Neutrophil (primary cell): ENCODE measurements at regions not wholly inside any gene's neighbourhood (a gene's known extent, or its start where the extent isn't known, plus 50 kb on each side); places are given as distances from the start of the nearest gene placed in this dataset.

Source experiments
- H3K27ac ChIP-seq: fragments of 200-600 bp; sonication (generic); 2 replicates; pipeline ENCODE4 v1.5.1; 2016; ENCODE audit warnings: mild to moderate bottlenecking, moderate library complexity
- H3K27me3 ChIP-seq: fragments of 200-600 bp; sonication (generic); 2 replicates; pipeline ENCODE4 v1.6.0; 2016; ENCODE audit warnings: mild to moderate bottlenecking
- H3K36me3 ChIP-seq: fragments of 200-600 bp; sonication (generic); 2 replicates; pipeline ENCODE4 v1.5.1; 2017
- H3K4me1 ChIP-seq, 2 experiments: fragments of 200-600 bp in 1 of 2; sonication (generic) in 1 of 2; 1 replicate in 1 of 2; 2 replicates in 1 of 2; pipeline versions ENCODE4 v1.5.1 to v1.6.1; 2013 to 2016; ENCODE audit warnings: low read depth in 1 of 2, low read length in 1 of 2, mild to moderate bottlenecking in 1 of 2, moderate library complexity in 1 of 2; ENCODE audit not compliant: control insufficient read depth in 1 of 2, insufficient read depth in 1 of 2
- H3K4me3 ChIP-seq, 2 experiments: fragments of 200-600 bp in 1 of 2; sonication (generic) in 1 of 2; 1 replicate in 1 of 2; 2 replicates in 1 of 2; pipeline ENCODE4 v1.5.1; 2013 to 2016; ENCODE audit warnings: low read depth in 1 of 2, low read length in 1 of 2, mild to moderate bottlenecking in 1 of 2, moderate library complexity in 1 of 2
- H3K9me3 ChIP-seq: fragments of 200-600 bp; sonication (generic); 2 replicates; pipeline ENCODE4 v1.5.1; 2016
- CTCF ChIP-seq: fragments of 200-600 bp; sonication (generic); IDR thresholded peaks from 2 replicates; pipeline ENCODE4 v1.5.1; 2016; ENCODE audit warnings: antibody characterized with exemption

GRCh38 chr15:69660658-69661405 lies 208.2 kb downstream of the RPLP1 start:
- no peak for TF ChIP-seq CTCF
- H3K4me3 ChIP-seq, result peak overlapping the region; percentile 9 to 47
- H3K27me3 ChIP-seq, result peaks cover 35% of the 10 kb centered on the region
- H3K9me3 ChIP-seq, result no peaks in the 10 kb centered on the region
- peaks cover 23 to 25% of the 10 kb centered on the region in 2 experiments for H3K4me1 ChIP-seq
- no peaks in the 10 kb centered on the region for H3K36me3 ChIP-seq
- peak overlapping the region; percentile 74 for H3K27ac ChIP-seq

DNA sequence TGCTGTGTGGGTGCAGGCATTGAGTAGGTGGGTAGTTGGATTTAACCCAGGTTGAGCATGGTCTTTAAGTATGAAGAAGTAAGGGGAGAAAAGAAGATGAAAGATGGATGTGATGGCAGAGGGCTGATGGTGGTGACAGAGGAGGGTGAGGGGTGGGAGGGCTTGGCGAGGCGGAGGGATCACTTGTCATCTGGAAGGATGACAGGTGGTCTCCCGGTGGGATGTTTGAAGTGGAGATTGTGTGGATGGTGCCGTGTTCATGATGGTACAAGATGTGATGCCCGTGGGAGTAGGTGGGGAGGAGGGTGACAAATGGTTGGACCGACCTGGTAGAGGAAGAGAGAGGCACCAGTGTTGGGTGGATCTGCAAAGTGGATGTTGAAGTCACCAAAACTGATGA lies 208.8 kb downstream of the RPLP1 start:
- H3K27ac ChIP-seq, result peak overlapping the region; percentile 74
- peaks cover 29 to 31% of the 10 kb centered on the region in 2 experiments for H3K4me1 ChIP-seq
- H3K36me3 ChIP-seq, result no peaks in the 10 kb centered on the region
- TF ChIP-seq CTCF, result no peak
- no peaks in the 10 kb centered on the region for H3K9me3 ChIP-seq
- peak overlapping the region; percentile 9 to 47 for H3K4me3 ChIP-seq
- H3K27me3 ChIP-seq, result peaks cover 31% of the 10 kb centered on the region

DNA sequence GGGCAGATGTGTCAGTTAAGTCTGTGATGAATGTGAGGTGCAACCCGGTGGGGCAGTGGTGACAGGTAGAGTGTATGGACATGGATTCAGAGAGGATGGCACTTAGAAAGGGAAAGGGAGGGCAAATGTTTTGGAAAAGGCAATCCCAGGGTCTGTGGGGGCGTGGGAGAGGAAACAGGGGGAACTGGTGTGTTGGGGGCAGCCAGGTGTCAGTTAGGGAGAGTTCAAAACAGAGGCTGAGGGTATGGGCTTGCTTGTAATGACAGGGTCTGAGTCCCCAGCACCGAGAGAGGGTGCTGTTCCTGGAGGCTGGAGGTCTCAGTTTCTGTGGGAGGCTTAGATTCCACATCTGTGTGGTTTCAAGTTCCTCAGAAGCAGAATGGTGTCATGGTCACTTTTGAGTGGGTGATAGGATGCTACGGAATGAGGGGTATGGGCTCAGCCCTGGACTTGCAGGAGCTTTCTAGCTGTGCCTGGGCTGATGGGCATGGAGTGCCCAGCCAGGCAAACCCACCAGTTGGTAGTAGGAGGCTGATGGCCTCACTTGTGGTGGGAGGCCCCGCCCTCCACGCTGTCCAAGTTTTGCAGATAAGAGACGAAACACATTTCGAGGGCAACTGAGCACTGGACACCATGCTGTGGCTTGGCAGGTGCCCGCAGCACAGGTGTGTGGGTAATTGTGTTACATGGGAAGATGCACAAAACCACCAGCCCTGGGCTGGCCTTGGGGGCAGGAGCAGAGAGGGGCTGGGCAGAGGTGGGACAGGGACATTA lies 209.4 kb downstream of the RPLP1 start:
- Histone ChIP-seq H3K27me3 (peaks cover 25% of the 10 kb centered on the region), H3K27ac (peak overlapping the region; percentile 74)
- no peak for TF ChIP-seq CTCF

DNA sequence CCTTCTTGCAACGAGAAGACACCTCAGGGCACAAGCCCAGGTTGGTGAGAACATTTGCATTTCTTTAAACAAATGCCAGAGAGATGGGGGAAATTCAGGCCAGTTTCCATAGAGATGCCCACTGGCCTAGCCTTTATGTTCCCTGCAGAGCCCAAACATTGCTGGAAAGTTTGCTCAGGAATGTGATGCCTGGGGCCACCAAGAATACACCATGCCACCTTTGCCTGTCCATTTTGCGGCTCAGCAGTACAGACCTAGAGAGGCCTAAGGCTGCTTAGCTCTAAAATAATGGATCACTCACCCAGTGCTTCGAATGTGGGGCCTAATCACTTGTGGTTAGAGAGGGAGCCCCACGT lies 210.0 kb downstream of the RPLP1 start:
- H3K27me3 ChIP-seq, result peaks cover 20% of the 10 kb centered on the region

More for the DNA sequence above, 209.4 kb downstream of the RPLP1 start:
- Histone ChIP-seq H3K36me3 (no peaks in the 10 kb centered on the region), H3K4me3 (peak overlapping the region in 1 of 2 experiments; percentile 47), H3K4me1 (peaks cover 36 to 38% of the 10 kb centered on the region in 2 experiments), H3K9me3 (no peaks in the 10 kb centered on the region)

DNA sequence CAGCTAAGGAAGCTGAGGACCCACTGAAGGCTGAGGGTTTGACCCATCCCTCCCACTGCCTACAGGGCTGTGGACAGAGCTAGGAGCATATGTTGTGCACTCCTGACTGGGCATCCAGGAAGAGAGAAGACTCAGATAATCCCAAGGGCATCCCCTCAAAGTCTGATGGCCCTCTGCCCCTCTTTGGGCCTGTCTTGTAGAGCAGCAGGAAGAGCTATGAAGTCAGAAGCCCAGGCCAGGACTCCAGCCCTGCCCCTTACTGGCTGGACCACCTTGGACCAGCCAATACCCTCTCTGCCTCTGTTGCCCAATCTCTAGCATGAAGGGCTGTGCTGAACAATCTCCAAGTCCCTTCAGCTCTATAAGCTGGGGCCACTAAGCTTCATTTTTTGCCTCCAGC lies 210.8 kb downstream of the RPLP1 start:
- Histone ChIP-seq H3K4me1 (peaks cover 49 to 51% of the 10 kb centered on the region in 2 experiments), H3K4me3 (no peak overlapping the region), H3K27me3 (peaks cover 14% of the 10 kb centered on the region), H3K9me3 (no peaks in the 10 kb centered on the region), H3K36me3 (no peaks in the 10 kb centered on the region), H3K27ac (no peak overlapping the region)
- TF ChIP-seq CTCF, result no peak

More for the DNA sequence above, 210.0 kb downstream of the RPLP1 start:
- no peaks in the 10 kb centered on the region for H3K9me3 ChIP-seq
- no peaks in the 10 kb centered on the region for H3K36me3 ChIP-seq
- no peak for TF ChIP-seq CTCF
- H3K4me3 ChIP-seq, result no peak overlapping the region
- H3K4me1 ChIP-seq, result peaks cover 41 to 42% of the 10 kb centered on the region in 2 experiments
- H3K27ac ChIP-seq, result peak overlapping the region; percentile 10
